GM08714 (cell line): ENCODE measurements at regions not wholly inside any gene's neighbourhood (a gene's known extent, or its start where the extent isn't known, plus 50 kb on each side); places are given as distances from the start of the nearest gene placed in this dataset.
"Not testable (repeated sequence)": the region's sequence is repeated elsewhere in the genome, so short reads cannot be mapped to it uniquely, and the experiment has no call there.

Experiments used
- H3K4me3 ChIP-seq: fragments of 200-500 bp; sonication (Bioruptor generic); 2 replicates; pipeline ENCODE4 v1.5.1; 2014; ENCODE audit warnings: mild to moderate bottlenecking, low read length, inconsistent platforms
- ZNF274 ChIP-seq: IDR thresholded peaks from 2 replicates; pipeline ENCODE4 v1.6.1; 2012; ENCODE audit warnings: mild to moderate bottlenecking, low read depth, low read length

DNA sequence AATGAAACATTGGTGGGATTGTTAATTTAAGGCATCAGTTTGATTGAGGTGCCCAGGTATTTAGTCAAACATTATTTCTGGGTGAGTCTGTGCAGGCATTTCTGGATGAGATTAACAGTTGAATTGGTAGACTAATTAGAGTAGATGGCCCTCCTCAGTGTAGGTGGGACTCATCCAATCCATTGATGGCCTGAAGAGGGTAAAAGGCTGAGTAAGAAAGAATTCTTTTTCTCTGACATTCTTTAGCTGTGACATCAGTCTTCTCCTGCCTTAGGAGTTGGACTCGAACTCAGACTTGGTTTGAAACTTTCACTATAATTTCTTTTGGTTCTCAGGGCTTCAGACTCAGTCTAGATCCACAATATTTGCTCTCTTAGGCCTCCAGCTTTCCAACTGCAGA is 59.6 kb upstream of the ADAMTS5 start:
- H3K4me3 ChIP-seq = no peak overlapping the region
- TF ChIP-seq ZNF274 = no peak

DNA sequence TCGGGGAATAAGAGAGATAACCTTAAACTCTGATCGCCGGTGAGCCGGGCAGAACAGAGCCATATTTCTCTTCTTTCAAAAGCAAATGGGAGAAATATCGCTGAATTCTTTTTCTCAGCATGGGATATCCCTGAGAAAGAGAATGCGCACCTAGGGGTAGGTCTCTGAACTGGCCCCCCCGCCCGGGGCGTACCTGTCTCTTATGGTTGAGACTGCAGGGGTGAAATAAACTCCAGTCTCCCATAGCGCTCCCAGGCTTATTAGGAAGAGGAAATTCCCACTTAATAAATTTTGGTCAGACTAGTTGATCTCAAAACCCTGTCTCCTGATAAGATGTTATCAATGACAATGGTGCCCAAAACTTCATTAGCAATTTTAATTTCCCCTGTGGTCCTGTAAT is 58.8 kb upstream of the ADAMTS5 start:
- not testable (repeated sequence) for H3K4me3 ChIP-seq

DNA sequence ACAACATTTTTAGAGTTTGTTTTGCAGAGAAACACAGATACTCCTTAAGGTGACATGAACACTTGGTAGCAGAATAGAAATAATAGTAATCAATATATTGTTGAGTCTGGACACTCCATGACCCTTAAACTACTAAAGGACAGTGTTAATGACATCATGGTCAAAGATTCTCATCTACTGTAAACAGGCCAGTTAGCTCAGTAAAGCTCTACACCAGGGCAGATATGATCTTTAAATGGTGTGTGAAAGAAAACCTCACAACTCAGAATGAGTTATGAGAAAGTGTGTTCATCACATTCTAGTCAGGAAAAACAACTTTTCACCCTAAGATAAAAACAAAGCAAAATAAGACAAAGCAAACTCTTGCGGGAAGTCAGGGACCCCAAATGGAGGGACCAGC is 58.1 kb upstream of the ADAMTS5 start:
- TF ChIP-seq ZNF274 = no peak
- no peak overlapping the region for H3K4me3 ChIP-seq

DNA sequence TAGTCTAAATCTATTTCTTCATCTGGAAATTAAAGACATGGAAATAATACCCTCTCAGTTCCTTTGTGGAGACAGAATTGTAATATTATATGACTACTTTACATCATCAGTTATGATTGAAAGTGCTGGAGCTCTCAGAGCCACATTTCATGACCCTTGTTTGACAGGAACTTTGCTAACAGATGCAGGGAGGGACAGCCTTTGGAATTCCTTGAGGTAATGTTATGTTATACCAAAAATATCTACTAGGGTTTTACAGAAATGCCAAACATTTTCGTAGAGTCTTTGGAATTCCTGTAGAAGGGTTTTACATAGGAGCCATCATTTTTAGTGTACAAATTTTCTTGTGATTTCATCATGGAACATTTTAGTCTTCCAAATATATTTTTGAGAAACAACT is 57.4 kb upstream of the ADAMTS5 start:
- H3K4me3 ChIP-seq = no peak overlapping the region
- no peak for TF ChIP-seq ZNF274

DNA sequence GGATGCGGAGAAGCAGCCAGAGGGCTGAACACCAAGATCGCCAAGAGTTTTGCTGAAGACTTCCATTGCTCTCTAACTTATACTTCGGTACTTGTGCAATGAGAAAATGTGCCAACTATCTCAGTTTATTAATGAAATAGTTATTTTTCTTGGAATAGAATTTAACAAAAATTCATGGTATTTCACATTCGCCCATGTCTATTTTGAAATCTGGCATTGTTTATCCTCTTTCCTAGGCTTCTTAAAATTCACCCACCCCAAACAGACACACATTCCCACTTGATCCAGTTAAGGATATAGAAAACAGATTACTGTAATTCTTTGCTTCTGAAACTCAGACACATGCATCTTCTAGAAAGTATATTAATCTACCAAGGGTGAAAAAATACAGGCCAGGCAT is 56.3 kb upstream of the ADAMTS5 start:
- H3K4me3 ChIP-seq = no peak overlapping the region
- TF ChIP-seq ZNF274 = no peak

DNA sequence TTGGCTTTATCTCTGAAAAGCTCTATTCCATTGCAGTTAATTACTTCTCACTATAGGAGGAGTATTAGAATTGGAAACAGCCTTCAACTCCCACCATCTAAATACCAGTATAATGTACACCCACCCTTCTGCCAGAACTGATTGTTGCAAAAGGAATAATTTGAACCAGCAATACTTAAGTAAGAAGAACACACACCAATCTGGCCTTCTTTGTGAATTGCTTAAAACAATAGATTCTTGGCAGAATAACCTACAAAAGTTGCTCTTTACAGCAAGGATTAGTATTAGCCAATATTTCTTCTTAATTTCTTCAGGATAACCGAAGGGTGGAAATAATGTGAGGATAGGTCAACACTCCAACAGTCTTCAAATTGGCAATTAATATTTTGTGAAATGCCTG is 54.9 kb upstream of the ADAMTS5 start:
- H3K4me3 ChIP-seq = no peak overlapping the region
- no peak for TF ChIP-seq ZNF274

DNA sequence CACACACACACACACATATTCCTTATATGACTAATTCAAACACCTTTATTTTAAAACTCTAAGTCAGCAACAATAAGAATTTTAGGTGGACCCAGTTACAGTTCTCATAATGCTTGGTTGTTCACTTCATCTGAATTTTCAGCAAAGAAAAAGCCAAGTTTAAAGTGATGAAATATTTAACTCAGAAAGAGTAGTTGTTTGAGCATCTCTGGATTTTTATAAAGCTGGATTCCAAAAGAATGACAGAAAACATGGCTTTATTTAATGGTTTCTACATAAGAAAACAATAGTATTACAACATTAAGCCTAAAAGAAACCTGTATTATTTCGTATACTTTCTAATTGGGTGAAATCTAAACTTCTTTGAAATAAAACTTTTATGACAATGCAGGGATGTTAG is 54.2 kb upstream of the ADAMTS5 start:
- TF ChIP-seq ZNF274 = no peak
- no peak overlapping the region for H3K4me3 ChIP-seq

DNA sequence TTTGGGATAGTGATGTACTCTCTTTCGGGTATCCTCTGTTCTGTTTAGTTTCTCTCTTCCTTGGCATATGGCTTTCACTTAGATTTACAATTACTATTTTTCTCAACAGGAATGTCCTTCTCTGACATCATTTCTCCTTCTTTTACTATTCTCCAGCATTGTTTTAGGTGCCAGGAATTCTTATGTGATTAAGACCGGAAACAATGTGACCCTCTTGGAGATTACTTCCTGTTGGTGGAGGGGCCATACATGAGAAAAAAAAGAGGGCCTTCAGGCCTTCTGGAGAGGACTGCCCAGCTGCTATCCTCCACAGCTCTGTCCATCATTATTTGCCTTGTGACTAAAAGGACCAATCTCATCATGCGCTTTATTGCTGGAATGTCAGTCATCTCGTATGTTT is 50.4 kb upstream of the ADAMTS5 start:
- no peak overlapping the region for H3K4me3 ChIP-seq
- no peak for TF ChIP-seq ZNF274
